Spleen (tissue), 11 donors: ENCODE measurements at regions not wholly inside any gene's neighbourhood (a gene's known extent, or its start where the extent isn't known, plus 50 kb on each side); places are given as distances from the start of the nearest gene placed in this dataset.

ENCODE experiments used
- DNase-seq: peaks from one replicate; pipeline ENCODE4 v3.0.0-alpha.2; 2020
- H3K27ac ChIP-seq, 8 donors: fragments of 200-600 bp; sonication (generic) in 7 of 8; 1 replicate in 4 of 8; 2 replicates in 4 of 8; pipeline versions ENCODE4 v1.5.0 to v1.8.0; 2016 to 2021; ENCODE audit warnings: inconsistent platforms in 4 of 8, mild to moderate bottlenecking in 4 of 8, moderate library complexity in 1 of 8
- H3K27me3 ChIP-seq, 7 donors: fragments of 200-600 bp; sonication (generic) in 6 of 7; replicated peaks in 1 of 7; 1 replicate in 4 of 7; 2 replicates in 3 of 7; pipeline versions ENCODE4 v1.5.0 to v1.8.0; 2016 to 2021; ENCODE audit warnings: inconsistent platforms in 3 of 7, mild to moderate bottlenecking in 1 of 7
- H3K36me3 ChIP-seq, 6 donors: fragments of 200-600 bp; sonication (generic) in 5 of 6; 1 replicate in 4 of 6; 2 replicates in 2 of 6; pipeline versions ENCODE4 v1.5.0 to v1.8.0; 2016 to 2021; ENCODE audit warnings: inconsistent platforms in 2 of 6
- H3K4me1 ChIP-seq, 6 donors: fragments of 200-600 bp; sonication (generic) in 5 of 6; 1 replicate in 3 of 6; 2 replicates in 3 of 6; pipeline versions ENCODE4 v1.5.0 to v1.8.0; 2016 to 2021; ENCODE audit warnings: inconsistent platforms in 3 of 6
- H3K4me3 ChIP-seq, 8 donors: fragments of 200-600 bp; sonication (generic) in 7 of 8; 1 replicate in 4 of 8; 2 replicates in 4 of 8; pipeline versions ENCODE4 v1.5.0 to v1.8.0; 2016 to 2021; ENCODE audit warnings: inconsistent platforms in 4 of 8, mild to moderate bottlenecking in 4 of 8, moderate library complexity in 2 of 8
- H3K9me3 ChIP-seq, 8 donors: fragments of 200-600 bp; sonication (generic) in 7 of 8; 1 replicate in 4 of 8; 2 replicates in 4 of 8; pipeline versions ENCODE4 v1.5.0 to v1.8.0; 2016 to 2021; ENCODE audit warnings: inconsistent platforms in 4 of 8
- CTCF ChIP-seq, 11 experiments: fragments of 200-600 bp in 7 of 11; fragments of 450-650 bp in 4 of 11; sonication (generic) in 4 of 11; IDR thresholded peaks in 8 of 11; conservative IDR thresholded peaks in 3 of 11; 1 replicate in 7 of 11; 2 replicates in 4 of 11; pipeline versions ENCODE4 v1.4.0 to v1.8.0; 2016 to 2021; ENCODE audit warnings: antibody characterized with exemption in 11 of 11, inconsistent platforms in 4 of 11, mild to moderate bottlenecking in 1 of 11
- POLR2A ChIP-seq, 3 donors: fragments of 450-650 bp; IDR thresholded peaks; one replicate each; pipeline ENCODE4 v1.5.1; 2017; ENCODE audit warnings: antibody characterized with exemption in 3 of 3, mild to moderate bottlenecking in 1 of 3
- POLR2AphosphoS5 ChIP-seq, 3 donors: sonication (generic); formaldehyde crosslinking; IDR thresholded peaks; one replicate each; pipeline ENCODE4 v1.5.1; 2017; ENCODE audit warnings: antibody characterized with exemption in 3 of 3
- WGBS, 5 donors: extraction: QIAGEN DNeasy Blood & Tissue Kit in 3 of 5; methylation state at CpG; one replicate each; pipeline versions ENCODE4 v1.1.5 to v1.1.7; 2013 to 2018; 5-methylcytosine and 5-hydroxymethylcytosine counted together
- intact Hi-C: fragments of 100-400 bp; cut with DNase I; formaldehyde crosslinking; loops from one replicate; pipeline ENCODE4 v1.15.0; 2023; ENCODE audit warnings: low total_unique reads
- donor health status: healthy with polysubstance abuse.
- donor health status: DM: no; HTN: no; CAD: no; lungs with moderate emphysema.
- donor health status: DM: no; HTN: no; CAD: no.
- donor health status: Bipolar disorder and iron deficiency.
- donor health status: healthy.
- donor health status: DM: no; HTN: no; CAD: no.
- donor health status: DM: yes; HTN: yes; CAD: no.

GRCh38 chr6:79396625-79397024 lies 140.6 kb downstream of the LCA5 start:
- no peak for TF ChIP-seq POLR2AphosphoS5 (IDR thresholded peaks at IDR 0.05)
- no peak for TF ChIP-seq POLR2A (IDR thresholded peaks at IDR 0.05)
- TF ChIP-seq CTCF (IDR thresholded peaks at IDR 0.05 in 8 of 11, conservative IDR thresholded peaks at IDR 0.05 in 3 of 11) = no peak
- WGBS, 5 donors = 70 to 94% (median 86%) methylated on average over 2 of the region's 2 CpGs
- H3K4me3 ChIP-seq = no peak overlapping the region
- H3K27ac ChIP-seq = no peak overlapping the region
- no peaks in the 10 kb centered on the region for H3K27me3 ChIP-seq
- DNase-seq = no peak
- H3K9me3 ChIP-seq = peaks cover 0 to 7% (median 0%) of the 10 kb centered on the region in 8 donors
- intact Hi-C loops = no loop called here
- no peaks in the 10 kb centered on the region for H3K36me3 ChIP-seq
- no peaks in the 10 kb centered on the region for H3K4me1 ChIP-seq

- Histone ChIP-seq H3K4me3 (no peak overlapping the region), H3K4me1 (no peaks in the 10 kb centered on the region), H3K36me3 (no peaks in the 10 kb centered on the region), H3K9me3 (peaks cover 0 to 7% (median 0%) of the 10 kb centered on the region in 8 donors), H3K27ac (no peak overlapping the region), H3K27me3 (no peaks in the 10 kb centered on the region)
- DNase-seq = no peak
- intact Hi-C loops = no loop called here
- TF ChIP-seq POLR2A (IDR thresholded peaks at IDR 0.05) = no peak
- TF ChIP-seq CTCF (IDR thresholded peaks at IDR 0.05 in 8 of 11, conservative IDR thresholded peaks at IDR 0.05 in 3 of 11) = no peak
- no peak for TF ChIP-seq POLR2AphosphoS5 (IDR thresholded peaks at IDR 0.05)
- WGBS, 5 donors = 81 to 91% (median 84%) methylated on average over 3 of the region's 3 CpGs
These were observed 142.5 kb downstream of the LCA5 start for GRCh38 chr6:79394690-79395089.

GRCh38 chr6:79392094-79392493 lies 145.1 kb downstream of the LCA5 start:
- Histone ChIP-seq H3K4me3 (no peak overlapping the region), H3K27ac (no peak overlapping the region), H3K27me3 (no peaks in the 10 kb centered on the region), H3K4me1 (no peaks in the 10 kb centered on the region), H3K36me3 (no peaks in the 10 kb centered on the region), H3K9me3 (no peaks in the 10 kb centered on the region)
- intact Hi-C loops = no loop called here
- DNase-seq = no peak
- TF ChIP-seq POLR2A (IDR thresholded peaks at IDR 0.05) (no peak), POLR2AphosphoS5 (IDR thresholded peaks at IDR 0.05) (no peak), CTCF (IDR thresholded peaks at IDR 0.05 in 8 of 11, conservative IDR thresholded peaks at IDR 0.05 in 3 of 11) (no peak)
- 90 to 94% (median 91%) methylated on average over 3 of the region's 3 CpGs for WGBS, 5 donors

- Histone ChIP-seq H3K9me3 (no peaks in the 10 kb centered on the region), H3K4me3 (no peak overlapping the region), H3K4me1 (no peaks in the 10 kb centered on the region), H3K27ac (no peak overlapping the region), H3K36me3 (no peaks in the 10 kb centered on the region), H3K27me3 (no peaks in the 10 kb centered on the region)
- intact Hi-C loops = no loop called here
- TF ChIP-seq POLR2AphosphoS5 (IDR thresholded peaks at IDR 0.05) = no peak
- no peak for TF ChIP-seq CTCF (IDR thresholded peaks at IDR 0.05 in 8 of 11, conservative IDR thresholded peaks at IDR 0.05 in 3 of 11)
- no peak for TF ChIP-seq POLR2A (IDR thresholded peaks at IDR 0.05)
- no peak for DNase-seq
- 62 to 71% (median 68%) methylated on average over 1 of the region's 1 CpG for WGBS, 5 donors
These were observed 145.8 kb downstream of the LCA5 start for GRCh38 chr6:79391480-79391879.
